ENCODE measurements at regions not wholly inside any gene's neighbourhood (a gene's known extent, or its start where the extent isn't known, plus 50 kb on each side); places are given as distances from the start of the nearest gene placed in this dataset.

DNA sequence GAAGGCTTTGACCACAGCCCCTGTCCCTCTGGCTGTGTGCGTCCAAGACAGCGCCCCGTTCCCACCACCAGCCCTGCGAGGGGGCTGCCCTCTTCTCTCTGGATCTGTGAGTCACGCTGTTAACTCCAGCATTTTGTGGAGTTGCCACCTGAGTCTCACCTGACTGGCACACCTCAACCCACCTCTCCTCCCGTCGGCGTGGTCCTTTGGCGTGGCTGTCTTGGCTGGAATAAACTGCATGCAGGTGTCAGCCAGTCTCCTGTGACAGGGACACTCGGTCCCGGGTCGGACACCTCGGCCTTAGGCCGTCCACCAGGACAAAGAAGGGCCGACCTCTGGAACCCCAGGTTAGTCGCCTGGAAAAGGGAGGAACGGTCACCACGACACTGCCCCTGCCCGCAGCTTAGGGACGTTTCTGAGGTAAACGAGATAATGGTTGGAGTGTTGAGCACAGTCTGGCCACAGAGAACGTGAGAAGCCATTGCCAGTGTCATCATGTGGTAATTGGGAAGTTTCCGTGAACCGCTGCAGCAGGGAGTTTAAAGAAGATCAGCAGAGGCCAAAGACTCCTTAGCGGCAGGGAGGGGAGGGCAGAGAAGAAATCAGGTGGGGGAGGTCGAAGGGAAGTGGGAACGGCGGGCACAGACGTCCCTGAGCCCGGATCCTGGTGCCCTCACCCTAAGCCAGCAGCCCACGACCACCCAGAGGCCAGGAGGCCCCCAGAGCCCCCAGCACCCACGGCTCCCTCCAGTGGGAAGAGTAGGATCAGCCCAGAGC, 73.6 kb upstream of the FAM20C start (continued):
- TF ChIP-seq AR (CRISPR knock-in tag; IDR thresholded peaks at IDR 0.05) (no peak), KAT7 (CRISPR knock-in tag; IDR thresholded peaks at IDR 0.05; ENCODE audit: borderline replicate concordance) (no peak), HMGA2 (CRISPR knock-in tag; IDR thresholded peaks at IDR 0.05) (no peak), NR2C2 (CRISPR knock-in tag; IDR thresholded peaks at IDR 0.05) (no peak), NFATC4 (CRISPR knock-in tag; IDR thresholded peaks at IDR 0.05) (no peak)

GRCh38 chr7:119392-120163, 72.8 kb upstream of the FAM20C start:
- ATAC-seq = no peak; the same call in 1 of the 2 replicates
- H3K9me3 Mint-ChIP-seq = peaks cover 2% of the 10 kb centered on the region
- H3K4me3 Mint-ChIP-seq = no peak overlapping the region
- H3K27ac Mint-ChIP-seq = no peak overlapping the region
- TF ChIP-seq, protein P1, sequence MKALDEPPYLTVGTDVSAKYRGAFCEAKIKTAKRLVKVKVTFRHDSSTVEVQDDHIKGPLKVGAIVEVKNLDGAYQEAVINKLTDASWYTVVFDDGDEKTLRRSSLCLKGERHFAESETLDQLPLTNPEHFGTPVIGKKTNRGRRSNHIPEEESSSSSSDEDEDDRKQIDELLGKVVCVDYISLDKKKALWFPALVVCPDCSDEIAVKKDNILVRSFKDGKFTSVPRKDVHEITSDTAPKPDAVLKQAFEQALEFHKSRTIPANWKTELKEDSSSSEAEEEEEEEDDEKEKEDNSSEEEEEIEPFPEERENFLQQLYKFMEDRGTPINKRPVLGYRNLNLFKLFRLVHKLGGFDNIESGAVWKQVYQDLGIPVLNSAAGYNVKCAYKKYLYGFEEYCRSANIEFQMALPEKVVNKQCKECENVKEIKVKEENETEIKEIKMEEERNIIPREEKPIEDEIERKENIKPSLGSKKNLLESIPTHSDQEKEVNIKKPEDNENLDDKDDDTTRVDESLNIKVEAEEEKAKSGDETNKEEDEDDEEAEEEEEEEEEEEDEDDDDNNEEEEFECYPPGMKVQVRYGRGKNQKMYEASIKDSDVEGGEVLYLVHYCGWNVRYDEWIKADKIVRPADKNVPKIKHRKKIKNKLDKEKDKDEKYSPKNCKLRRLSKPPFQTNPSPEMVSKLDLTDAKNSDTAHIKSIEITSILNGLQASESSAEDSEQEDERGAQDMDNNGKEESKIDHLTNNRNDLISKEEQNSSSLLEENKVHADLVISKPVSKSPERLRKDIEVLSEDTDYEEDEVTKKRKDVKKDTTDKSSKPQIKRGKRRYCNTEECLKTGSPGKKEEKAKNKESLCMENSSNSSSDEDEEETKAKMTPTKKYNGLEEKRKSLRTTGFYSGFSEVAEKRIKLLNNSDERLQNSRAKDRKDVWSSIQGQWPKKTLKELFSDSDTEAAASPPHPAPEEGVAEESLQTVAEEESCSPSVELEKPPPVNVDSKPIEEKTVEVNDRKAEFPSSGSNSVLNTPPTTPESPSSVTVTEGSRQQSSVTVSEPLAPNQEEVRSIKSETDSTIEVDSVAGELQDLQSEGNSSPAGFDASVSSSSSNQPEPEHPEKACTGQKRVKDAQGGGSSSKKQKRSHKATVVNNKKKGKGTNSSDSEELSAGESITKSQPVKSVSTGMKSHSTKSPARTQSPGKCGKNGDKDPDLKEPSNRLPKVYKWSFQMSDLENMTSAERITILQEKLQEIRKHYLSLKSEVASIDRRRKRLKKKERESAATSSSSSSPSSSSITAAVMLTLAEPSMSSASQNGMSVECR (CRISPR knock-in tag; IDR thresholded peaks at IDR 0.05; ENCODE audit: borderline replicate concordance) = no peak
- TF ChIP-seq, protein P2, sequence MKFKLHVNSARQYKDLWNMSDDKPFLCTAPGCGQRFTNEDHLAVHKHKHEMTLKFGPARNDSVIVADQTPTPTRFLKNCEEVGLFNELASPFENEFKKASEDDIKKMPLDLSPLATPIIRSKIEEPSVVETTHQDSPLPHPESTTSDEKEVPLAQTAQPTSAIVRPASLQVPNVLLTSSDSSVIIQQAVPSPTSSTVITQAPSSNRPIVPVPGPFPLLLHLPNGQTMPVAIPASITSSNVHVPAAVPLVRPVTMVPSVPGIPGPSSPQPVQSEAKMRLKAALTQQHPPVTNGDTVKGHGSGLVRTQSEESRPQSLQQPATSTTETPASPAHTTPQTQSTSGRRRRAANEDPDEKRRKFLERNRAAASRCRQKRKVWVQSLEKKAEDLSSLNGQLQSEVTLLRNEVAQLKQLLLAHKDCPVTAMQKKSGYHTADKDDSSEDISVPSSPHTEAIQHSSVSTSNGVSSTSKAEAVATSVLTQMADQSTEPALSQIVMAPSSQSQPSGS (CRISPR knock-in tag; IDR thresholded peaks at IDR 0.05; ENCODE audit: borderline replicate concordance, low read depth) = no peak
- TF ChIP-seq KAT7 (CRISPR knock-in tag; IDR thresholded peaks at IDR 0.05; ENCODE audit: borderline replicate concordance) (0 out of 2 replicates have a peak, but pooled peaks have one; percentile 30), SOX15 (CRISPR knock-in tag; IDR thresholded peaks at IDR 0.05) (no peak)
- CTCF ChIA-PET = interaction anchor here (1.0 to 2.6 kb wide), 8 partner anchors 9 to 145 kb away, joined by 3 to 14 read pairs (median 4); no protein-coding TSS in a partner anchor
- peaks cover 15% of the 10 kb centered on the region for H3K27me3 Mint-ChIP-seq (ENCODE audit: low read depth)
- DNase-seq (ENCODE audit: low spot score) = no peak
- POLR2A ChIA-PET = interaction anchor here (0.7 to 1.2 kb wide), 2 partner anchors 42 to 73 kb away, joined by 3 to 4 read pairs; partner anchors contain the start of gene FAM20C
- H3K4me1 Mint-ChIP-seq = peaks cover 56% of the 10 kb centered on the region
- no peaks in the 10 kb centered on the region for H3K36me3 Mint-ChIP-seq

DNA sequence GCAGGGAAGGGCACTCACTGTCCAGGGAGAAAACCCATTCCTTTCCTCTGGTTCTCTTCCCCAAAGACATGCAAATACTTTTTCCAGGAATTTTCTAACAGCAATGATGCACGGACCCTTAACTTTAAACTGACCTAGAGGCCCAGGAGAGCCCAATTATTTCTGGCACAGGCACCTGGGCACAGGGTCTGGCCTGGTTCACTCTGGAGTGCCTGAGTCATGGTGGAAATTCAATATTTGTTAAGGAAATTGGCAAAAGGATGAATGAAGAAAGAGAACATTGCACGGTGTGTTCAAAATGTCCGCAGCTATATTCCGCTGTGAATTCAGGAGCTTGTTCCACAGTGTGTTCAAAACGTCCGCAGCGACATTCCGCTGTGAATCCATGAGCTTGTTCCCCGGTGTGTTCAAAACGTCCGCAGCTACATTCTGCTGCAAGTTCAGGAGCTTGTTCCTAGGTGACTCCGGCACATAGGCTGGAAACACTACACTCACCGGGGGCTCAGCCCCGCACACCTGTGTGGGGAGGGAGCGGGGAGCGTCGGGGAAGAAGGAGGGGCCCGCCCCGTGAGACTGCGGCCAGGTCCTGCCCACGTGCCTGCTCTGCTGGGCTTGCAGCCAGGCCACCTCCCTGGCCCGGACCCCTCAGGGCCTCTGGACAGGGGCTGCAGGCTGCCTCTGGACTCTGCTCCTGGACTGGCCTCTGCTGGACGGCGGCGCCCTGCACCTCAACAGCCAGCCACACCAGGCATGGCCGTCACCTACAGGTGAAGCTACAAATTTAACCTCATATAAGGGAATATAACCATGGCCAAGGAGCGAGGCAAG, 72.0 kb upstream of the FAM20C start:
- H3K27me3 Mint-ChIP-seq (ENCODE audit: low read depth) = peaks cover 13% of the 10 kb centered on the region
- ChIA-PET POLR2A (interaction anchor here (1.2 kb wide), 1 partner anchor 72 kb away, joined by 3 read pairs; the partner anchor contains the start of gene FAM20C), CTCF (interaction anchor here (1.0 to 2.6 kb wide), 9 partner anchors 10 to 144 kb away, joined by 3 to 14 read pairs (median 5); no protein-coding TSS in a partner anchor)
- ATAC-seq (no peak), DNase-seq (ENCODE audit: low spot score) (no peak)
- H3K4me1 Mint-ChIP-seq = peaks cover 59% of the 10 kb centered on the region
- H3K36me3 Mint-ChIP-seq = no peaks in the 10 kb centered on the region
- H3K27ac Mint-ChIP-seq = 0 out of 2 replicates have a peak overlapping the region, but pooled peaks have one; percentile 60
- no peaks in the 10 kb centered on the region for H3K9me3 Mint-ChIP-seq
- peak overlapping the region; percentile 33 for H3K4me3 Mint-ChIP-seq
- no peak for TF ChIP-seq SP1 (CRISPR knock-in tag; conservative IDR thresholded peaks at IDR 0.05)
- no peak for TF ChIP-seq ZNF396 (CRISPR knock-in tag; IDR thresholded peaks at IDR 0.05; ENCODE audit: borderline replicate concordance)
- TF ChIP-seq ATF3 (CRISPR knock-in tag; conservative IDR thresholded peaks at IDR 0.05) = no peak
- TF ChIP-seq FOXP1 (CRISPR knock-in tag; IDR thresholded peaks at IDR 0.05; ENCODE audit: borderline replicate concordance) = 0 out of 2 replicates have a peak, but pooled peaks have one; percentile 27
- TF ChIP-seq USF2 (CRISPR knock-in tag; IDR thresholded peaks at IDR 0.05) = 0 out of 2 replicates have a peak, but pooled peaks have one; percentile 43
- no peak for TF ChIP-seq SOX15 (CRISPR knock-in tag; IDR thresholded peaks at IDR 0.05)
- TF ChIP-seq ETV6 (CRISPR knock-in tag; IDR thresholded peaks at IDR 0.05) = no peak
- TF ChIP-seq, protein P3, sequence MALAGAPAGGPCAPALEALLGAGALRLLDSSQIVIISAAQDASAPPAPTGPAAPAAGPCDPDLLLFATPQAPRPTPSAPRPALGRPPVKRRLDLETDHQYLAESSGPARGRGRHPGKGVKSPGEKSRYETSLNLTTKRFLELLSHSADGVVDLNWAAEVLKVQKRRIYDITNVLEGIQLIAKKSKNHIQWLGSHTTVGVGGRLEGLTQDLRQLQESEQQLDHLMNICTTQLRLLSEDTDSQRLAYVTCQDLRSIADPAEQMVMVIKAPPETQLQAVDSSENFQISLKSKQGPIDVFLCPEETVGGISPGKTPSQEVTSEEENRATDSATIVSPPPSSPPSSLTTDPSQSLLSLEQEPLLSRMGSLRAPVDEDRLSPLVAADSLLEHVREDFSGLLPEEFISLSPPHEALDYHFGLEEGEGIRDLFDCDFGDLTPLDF (CRISPR knock-in tag; IDR thresholded peaks at IDR 0.05) = 0 out of 2 replicates have a peak, but pooled peaks have one; percentile 61
- no peak for TF ChIP-seq RORB (CRISPR knock-in tag; IDR thresholded peaks at IDR 0.05)
